ENCODE measurements at regions not wholly inside any gene's neighbourhood (a gene's known extent, or its start where the extent isn't known, plus 50 kb on each side); places are given as distances from the start of the nearest gene placed in this dataset.

DNA sequence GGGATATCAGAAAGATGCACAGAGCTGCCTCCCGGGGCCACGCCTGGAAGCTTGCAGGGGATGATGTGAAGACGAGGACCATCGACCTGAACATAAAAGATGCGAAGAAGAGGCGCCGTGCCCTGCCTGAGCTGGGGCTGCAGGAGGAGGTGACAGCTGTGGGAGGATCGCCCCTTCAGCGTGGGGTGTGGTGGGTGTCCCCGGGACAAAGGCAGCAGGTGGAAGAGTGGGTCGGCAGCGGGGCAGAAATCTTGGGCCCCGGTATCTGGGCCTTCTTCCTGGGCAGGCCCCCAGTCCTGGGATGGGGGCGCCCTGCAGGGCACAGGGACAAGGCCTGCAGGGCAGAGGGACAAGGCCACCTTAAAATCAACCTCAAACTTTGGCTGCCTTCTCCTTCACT lies 134.9 kb downstream of the OR13A1 start:
- ChIA-PET POLR2A (no interaction called here), CTCF (no interaction called here)
- no peak for DNase-seq
- no peaks in the 10 kb centered on the region for H3K9me3 Mint-ChIP-seq
- no peaks in the 10 kb centered on the region for H3K36me3 Mint-ChIP-seq (ENCODE audit: low read depth)
- peaks cover 5% of the 10 kb centered on the region for H3K27me3 Mint-ChIP-seq
- no peaks in the 10 kb centered on the region for H3K4me1 Mint-ChIP-seq
- no peak overlapping the region for H3K4me3 Mint-ChIP-seq
- H3K27ac Mint-ChIP-seq: no peak overlapping the region

DNA sequence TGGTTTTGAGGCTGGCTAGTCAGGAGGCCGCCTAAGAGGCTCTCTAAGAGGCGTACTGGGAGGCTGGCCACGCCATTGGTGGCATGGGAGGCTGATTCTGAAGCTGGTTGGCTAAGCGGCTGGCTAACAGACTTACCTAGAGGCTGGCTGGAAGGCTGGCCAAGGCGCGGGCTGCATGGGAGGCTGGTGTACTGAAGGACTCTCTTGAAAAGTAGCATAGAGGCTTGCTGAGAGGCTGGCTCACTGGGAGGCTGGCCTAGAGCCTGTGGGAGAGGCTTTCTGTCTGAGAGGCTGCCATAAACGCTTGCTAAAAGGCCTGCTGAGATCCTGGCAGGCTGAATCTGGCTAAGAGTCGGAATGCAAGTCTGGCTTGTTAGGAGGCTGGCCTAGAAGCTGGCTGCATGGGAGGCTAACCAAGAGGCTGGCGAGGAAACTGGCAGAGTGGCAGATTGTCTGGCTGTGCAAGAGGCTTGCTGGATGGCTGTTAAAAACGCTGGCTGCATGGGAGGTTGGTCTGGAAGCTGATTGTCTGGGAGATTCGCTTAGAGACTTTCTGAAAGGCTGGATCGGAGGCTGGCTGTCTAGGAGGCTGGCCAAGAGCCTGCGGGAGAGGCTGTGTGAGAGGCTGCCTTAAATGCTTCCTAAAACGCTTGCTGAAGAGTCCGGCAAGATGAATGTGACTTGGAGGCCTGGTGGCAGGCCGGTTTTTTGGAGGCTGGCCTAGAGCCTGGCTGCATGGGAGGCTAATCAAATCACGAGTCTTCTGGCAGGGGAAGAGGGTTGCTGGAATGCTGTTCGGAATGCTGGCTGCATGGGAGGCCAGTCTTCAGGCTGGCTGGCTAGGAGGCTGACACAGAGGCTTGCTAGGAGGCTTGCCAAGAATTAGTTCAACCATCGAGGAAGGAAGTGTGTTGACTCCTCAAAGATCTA lies 134.2 kb downstream of the OR13A1 start:
- no peaks in the 10 kb centered on the region for H3K9me3 Mint-ChIP-seq
- POLR2A ChIA-PET: no interaction called here

DNA sequence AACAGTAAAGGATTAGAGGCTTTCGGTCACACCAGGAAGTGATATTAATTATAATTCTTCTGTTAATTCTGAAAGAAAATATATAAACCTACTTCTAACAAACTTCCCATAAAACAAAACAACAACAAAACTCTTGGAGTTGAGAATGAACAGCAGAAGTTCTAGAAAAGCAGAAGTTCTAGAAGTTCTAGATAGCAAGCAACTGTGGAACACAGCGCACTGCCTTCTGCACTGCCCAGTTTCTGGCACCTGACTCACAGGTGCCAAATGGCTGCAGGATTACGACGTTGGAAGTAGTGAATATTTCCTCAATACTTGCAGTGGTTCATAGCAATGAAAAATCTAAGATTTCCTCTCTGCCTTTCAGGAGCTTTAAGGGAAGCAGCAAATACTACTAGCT lies 132.2 kb downstream of the OR13A1 start:
- ChIA-PET POLR2A (no interaction called here), CTCF (no interaction called here)
- H3K4me1 Mint-ChIP-seq: no peaks in the 10 kb centered on the region
- no peak overlapping the region for H3K4me3 Mint-ChIP-seq
- H3K27ac Mint-ChIP-seq: no peak overlapping the region
- no peak for DNase-seq
- no peaks in the 10 kb centered on the region for H3K27me3 Mint-ChIP-seq
- H3K9me3 Mint-ChIP-seq: no peaks in the 10 kb centered on the region
- no peaks in the 10 kb centered on the region for H3K36me3 Mint-ChIP-seq (ENCODE audit: low read depth)

More for the DNA sequence above, 134.2 kb downstream of the OR13A1 start:
- Mint-ChIP-seq H3K36me3 (ENCODE audit: low read depth) (no peaks in the 10 kb centered on the region), H3K4me3 (no peak overlapping the region), H3K27me3 (peaks cover 5% of the 10 kb centered on the region), H3K4me1 (no peaks in the 10 kb centered on the region), H3K27ac (no peak overlapping the region)
- DNase-seq: no peak
- CTCF ChIA-PET: no interaction called here

DNA sequence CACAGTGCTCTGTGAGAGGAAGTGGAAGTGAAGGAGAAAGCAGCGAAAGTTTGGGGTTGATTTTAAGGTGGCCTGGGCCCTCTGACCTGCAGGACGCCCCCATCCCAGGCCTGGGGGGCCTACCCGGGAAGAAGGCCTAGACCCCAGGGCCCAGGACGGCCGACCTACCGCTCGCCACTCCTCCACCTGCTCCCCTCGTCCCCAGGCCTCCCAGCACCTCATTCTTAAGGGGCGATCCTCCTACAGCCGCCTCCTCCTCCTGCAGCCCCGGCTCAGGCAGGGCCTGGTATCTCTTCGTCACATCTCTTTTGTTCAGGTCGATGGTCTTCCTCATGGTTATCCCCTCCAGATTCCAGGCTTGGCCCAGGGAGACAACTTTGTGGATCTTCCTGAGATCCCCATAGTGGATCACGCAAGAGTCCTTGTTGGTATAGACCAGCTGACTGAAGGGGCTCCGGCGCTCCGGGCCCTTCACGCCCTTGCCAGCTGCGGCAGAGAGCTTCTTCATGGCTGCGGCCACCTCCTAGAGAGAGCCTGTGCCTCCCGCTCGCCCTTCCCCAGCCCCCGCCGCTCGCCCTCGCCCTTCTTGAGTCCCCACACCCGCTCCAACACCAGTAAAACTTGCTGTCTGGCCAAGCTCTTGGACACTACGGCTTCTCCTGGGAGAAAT lies 117.5 kb downstream of the OR13A1 start:
- no peaks in the 10 kb centered on the region for H3K9me3 Mint-ChIP-seq
- H3K4me3 Mint-ChIP-seq: no peak overlapping the region
- no peaks in the 10 kb centered on the region for H3K4me1 Mint-ChIP-seq
- H3K27ac Mint-ChIP-seq: no peak overlapping the region
- POLR2A ChIA-PET: no interaction called here
- DNase-seq: no peak
- CTCF ChIA-PET: no interaction called here
- no peaks in the 10 kb centered on the region for H3K36me3 Mint-ChIP-seq (ENCODE audit: low read depth)
- H3K27me3 Mint-ChIP-seq: peaks cover 12% of the 10 kb centered on the region

DNA sequence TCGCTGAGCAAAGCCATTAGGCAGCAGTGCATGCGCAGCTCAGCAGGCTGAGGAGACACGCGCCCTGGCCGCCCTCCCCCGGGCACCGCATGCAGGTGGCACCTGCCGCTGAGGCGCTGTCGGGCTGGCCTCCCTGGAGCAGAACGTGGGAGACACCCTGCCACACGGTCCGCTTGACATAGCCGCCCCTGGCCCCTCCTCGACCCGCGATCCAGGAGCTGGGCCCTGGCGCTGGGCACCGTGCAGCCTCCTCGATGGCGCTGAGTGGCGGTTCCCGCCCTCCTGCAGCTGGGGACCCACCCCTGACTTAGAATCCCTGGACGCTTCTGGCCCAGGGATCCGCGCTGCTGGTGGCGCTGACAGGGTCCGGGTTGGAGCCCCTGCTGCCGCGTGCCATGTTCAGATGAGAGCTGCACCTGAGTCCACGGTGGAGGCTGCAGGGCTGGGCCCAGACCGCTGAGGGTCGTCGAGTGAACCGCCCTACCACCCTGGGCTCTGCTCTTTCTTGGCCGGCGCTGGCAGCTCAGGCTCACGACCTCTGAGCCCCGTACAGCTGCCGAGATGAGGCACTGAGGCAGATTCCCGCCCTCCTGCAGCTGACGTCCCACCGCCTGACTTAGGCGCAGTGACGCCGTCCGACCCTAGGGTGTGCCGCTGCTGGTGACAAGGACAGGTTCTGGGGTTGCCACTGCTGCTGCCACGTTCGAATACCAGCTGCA lies 116.8 kb downstream of the OR13A1 start:
- H3K4me1 Mint-ChIP-seq: no peaks in the 10 kb centered on the region
- no peak for DNase-seq
- H3K27me3 Mint-ChIP-seq: peaks cover 13% of the 10 kb centered on the region
- no peaks in the 10 kb centered on the region for H3K9me3 Mint-ChIP-seq
- H3K36me3 Mint-ChIP-seq (ENCODE audit: low read depth): no peaks in the 10 kb centered on the region
- H3K4me3 Mint-ChIP-seq: no peak overlapping the region
- H3K27ac Mint-ChIP-seq: no peak overlapping the region
- CTCF ChIA-PET: no interaction called here
- POLR2A ChIA-PET: no interaction called here

DNA sequence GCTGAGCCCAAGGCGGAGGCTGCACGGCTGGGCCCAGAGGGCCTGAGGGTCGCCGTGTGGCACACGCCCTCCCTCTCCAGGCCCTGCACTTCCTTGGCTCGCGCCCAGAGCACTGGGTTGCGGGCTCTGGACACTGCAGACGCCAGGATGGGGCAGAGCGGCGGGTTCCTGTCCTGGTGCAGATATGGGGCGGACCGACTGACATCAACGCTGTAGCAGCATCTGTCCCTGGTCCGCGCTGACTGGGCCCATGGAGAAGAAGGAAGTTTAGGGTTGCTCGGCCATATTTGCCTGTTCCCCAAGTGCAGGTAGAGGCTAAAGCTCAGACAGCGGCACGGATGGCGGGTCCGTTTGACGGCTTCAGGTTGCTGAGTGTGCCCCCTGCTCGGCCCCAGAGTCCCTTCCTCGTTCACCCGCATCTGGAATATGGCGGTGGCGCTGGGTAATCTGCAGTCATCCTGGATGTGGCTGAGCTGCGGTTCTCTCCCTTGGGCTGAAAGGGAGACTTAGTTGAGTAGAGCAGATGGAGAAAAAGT lies 116.1 kb downstream of the OR13A1 start:
- Mint-ChIP-seq H3K36me3 (ENCODE audit: low read depth) (no peaks in the 10 kb centered on the region), H3K4me1 (no peaks in the 10 kb centered on the region), H3K4me3 (no peak overlapping the region), H3K9me3 (no peaks in the 10 kb centered on the region), H3K27me3 (peaks cover 12% of the 10 kb centered on the region), H3K27ac (no peak overlapping the region)
- CTCF ChIA-PET: no interaction called here
- DNase-seq: no peak
- POLR2A ChIA-PET: no interaction called here

DNA sequence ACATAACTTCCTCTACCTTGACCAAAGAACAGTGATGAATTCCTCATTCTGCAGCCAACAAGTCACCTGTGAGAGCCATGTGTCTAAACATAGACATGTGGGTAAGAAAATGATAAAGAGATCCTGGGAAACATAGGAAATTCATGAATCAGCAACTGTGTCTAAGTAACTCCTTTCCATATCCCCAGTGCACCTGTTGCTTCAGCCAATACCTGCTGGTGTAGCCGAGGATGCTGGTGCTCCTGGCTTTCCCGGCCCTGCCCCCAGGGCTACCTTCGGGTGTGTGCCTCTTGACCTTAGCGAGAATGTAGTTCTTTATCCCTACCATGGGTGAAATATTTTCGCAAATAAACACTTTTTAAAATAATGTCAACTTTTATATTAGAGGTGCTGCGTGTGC lies 114.1 kb downstream of the OR13A1 start:
- CTCF ChIA-PET: no interaction called here
- Mint-ChIP-seq H3K4me1 (no peaks in the 10 kb centered on the region), H3K36me3 (ENCODE audit: low read depth) (no peaks in the 10 kb centered on the region), H3K27me3 (peaks cover 12% of the 10 kb centered on the region), H3K9me3 (no peaks in the 10 kb centered on the region), H3K4me3 (no peak overlapping the region), H3K27ac (no peak overlapping the region)
- no peak for DNase-seq
- POLR2A ChIA-PET: no interaction called here

DNA sequence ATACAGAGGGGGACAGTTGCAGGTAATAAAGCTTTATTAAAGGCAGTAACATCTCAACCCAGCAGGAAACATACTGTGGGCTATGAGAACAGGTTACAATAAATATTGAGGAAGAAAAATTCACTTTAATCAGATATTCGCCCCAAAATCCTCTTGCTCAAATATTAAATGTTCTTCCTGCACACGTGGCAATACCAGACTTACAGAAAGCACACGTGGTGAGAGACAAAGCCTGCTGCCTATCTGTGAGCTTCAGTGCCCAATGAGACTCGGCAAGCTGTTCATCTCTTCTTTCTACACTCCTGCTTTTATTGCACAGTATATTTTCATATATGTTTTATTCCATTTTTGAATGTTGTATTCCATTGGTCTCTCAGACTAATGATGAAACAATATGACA lies 113.2 kb downstream of the OR13A1 start:
- H3K36me3 Mint-ChIP-seq (ENCODE audit: low read depth): no peaks in the 10 kb centered on the region
- no peaks in the 10 kb centered on the region for H3K9me3 Mint-ChIP-seq
- no peak overlapping the region for H3K4me3 Mint-ChIP-seq
- CTCF ChIA-PET: no interaction called here
- DNase-seq: no peak
- H3K27ac Mint-ChIP-seq: no peak overlapping the region
- H3K27me3 Mint-ChIP-seq: peaks cover 12% of the 10 kb centered on the region
- POLR2A ChIA-PET: no interaction called here
- H3K4me1 Mint-ChIP-seq: no peaks in the 10 kb centered on the region

DNA sequence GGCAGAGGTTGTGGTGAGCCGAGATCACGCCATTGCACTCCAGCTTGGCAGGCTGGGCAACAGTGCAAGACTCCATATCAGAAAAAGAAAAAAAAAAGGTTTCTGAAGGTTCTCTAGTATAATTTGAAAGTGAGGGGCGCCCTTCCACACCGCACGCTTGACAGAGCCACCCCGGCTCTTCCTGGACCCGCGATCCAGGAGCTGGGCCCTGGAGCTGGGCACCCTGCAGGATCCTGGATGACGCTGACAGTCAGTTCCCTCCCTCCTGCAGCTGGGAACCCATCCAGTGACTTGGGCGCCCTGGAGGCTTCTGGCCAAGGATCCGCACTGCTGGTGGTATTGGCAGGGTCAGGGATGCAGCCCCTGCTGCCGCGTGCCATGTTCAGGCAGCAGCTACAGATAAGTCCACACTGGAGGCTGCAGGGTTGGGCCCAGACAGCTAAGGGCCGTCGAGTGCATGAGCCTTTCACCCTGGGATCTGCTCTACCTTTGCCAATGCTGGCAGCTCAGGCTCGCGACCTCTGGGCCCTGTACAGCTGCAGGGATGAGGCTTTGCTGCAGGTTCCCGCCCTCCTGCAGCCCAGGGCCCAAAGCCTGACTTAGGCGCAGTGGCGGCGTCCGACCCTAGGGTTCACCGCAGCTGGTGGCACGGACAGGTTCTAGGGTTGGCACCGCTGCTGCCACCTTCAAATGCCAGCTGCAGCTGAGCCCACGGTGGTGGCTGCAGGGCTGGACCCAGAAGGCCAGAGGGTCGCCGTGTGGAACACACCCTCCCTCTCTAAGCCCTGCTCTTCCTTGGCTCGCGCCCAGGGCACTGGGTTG lies 110.2 kb downstream of the OR13A1 start:
- H3K4me1 Mint-ChIP-seq: no peaks in the 10 kb centered on the region
- POLR2A ChIA-PET: interaction anchor here (0.6 kb wide), 1 partner anchor 34 kb away, joined by 5 read pairs; no protein-coding TSS in a partner anchor
- H3K27me3 Mint-ChIP-seq: peaks cover 18% of the 10 kb centered on the region
- CTCF ChIA-PET: no interaction called here
- no peak overlapping the region for H3K4me3 Mint-ChIP-seq
- no peaks in the 10 kb centered on the region for H3K36me3 Mint-ChIP-seq (ENCODE audit: low read depth)
- DNase-seq: no peak
- no peaks in the 10 kb centered on the region for H3K9me3 Mint-ChIP-seq
- no peak overlapping the region for H3K27ac Mint-ChIP-seq

DNA sequence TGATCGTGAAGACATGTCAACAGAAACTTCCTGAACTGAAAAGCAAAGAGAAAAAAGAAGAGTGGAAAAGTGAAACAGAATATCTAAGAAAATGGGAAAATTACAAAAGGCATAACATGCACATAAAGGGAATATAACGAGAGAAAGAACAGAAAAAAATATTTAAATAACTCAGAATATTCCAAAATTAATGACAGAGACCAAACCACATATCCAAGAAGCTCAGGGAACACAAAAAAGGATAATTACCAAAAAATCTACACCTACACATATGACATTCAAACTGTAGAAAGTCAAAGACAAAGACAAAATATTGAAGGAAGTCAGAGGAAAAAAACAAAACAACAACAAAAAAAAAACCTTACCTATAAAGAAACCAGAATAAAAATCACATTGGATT lies 105.5 kb downstream of the OR13A1 start:
- H3K36me3 Mint-ChIP-seq (ENCODE audit: low read depth): no peaks in the 10 kb centered on the region
- H3K27ac Mint-ChIP-seq: no peak overlapping the region
- ChIA-PET POLR2A (no interaction called here), CTCF (no interaction called here)
- H3K9me3 Mint-ChIP-seq: no peaks in the 10 kb centered on the region
- no peaks in the 10 kb centered on the region for H3K4me1 Mint-ChIP-seq
- H3K27me3 Mint-ChIP-seq: peaks cover 27% of the 10 kb centered on the region
- no peak for DNase-seq
- H3K4me3 Mint-ChIP-seq: no peak overlapping the region

DNA sequence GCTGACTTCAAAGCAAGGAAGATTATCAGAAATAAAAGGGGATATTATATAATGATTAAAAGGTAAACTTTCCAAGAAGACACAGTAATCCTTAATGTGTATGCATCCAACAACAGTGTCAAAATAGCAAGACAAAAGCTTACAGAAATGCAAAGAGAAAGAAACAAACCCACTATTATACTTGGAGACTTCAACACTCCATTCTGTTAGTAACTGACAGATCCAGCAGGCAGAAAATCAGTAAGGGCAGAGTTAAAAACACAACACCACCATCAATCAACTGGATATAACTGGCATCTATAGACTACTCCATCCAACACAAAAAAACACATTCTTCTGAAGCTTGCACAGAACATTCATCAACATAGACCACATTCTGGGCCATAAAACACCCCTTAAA lies 103.8 kb downstream of the OR13A1 start:
- ChIA-PET POLR2A (no interaction called here), CTCF (no interaction called here)
- Mint-ChIP-seq H3K9me3 (no peaks in the 10 kb centered on the region), H3K4me1 (no peaks in the 10 kb centered on the region), H3K27me3 (peaks cover 27% of the 10 kb centered on the region), H3K36me3 (ENCODE audit: low read depth) (no peaks in the 10 kb centered on the region), H3K4me3 (no peak overlapping the region), H3K27ac (no peak overlapping the region)
- no peak for DNase-seq

DNA sequence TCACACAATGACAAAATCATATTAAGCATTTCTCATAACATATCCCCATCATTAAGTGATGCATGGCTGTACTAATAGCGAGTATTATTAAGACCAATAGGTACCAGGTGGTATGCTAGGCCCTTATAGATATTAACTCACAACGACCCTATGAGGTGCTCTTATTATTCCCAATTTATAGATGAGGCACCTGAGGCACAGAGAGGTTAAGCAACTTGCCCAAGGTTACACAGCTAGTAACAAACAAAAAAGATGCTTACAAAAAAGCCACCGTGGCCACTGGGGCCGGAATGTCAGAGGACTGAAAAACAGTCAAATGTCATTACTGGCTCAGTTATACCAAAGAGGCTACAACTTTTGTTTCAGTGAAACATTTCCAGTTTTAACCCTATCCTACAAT lies 96.0 kb downstream of the OR13A1 start:
- POLR2A ChIA-PET: no interaction called here

More for the DNA sequence above, 96.0 kb downstream of the OR13A1 start:
- no peak for DNase-seq
- no peaks in the 10 kb centered on the region for H3K36me3 Mint-ChIP-seq (ENCODE audit: low read depth)
- CTCF ChIA-PET: interaction anchor here (2.6 kb wide), 1 partner anchor 15 kb away, joined by 8 read pairs; no protein-coding TSS in a partner anchor
- peaks cover 3% of the 10 kb centered on the region for H3K27me3 Mint-ChIP-seq
- H3K4me3 Mint-ChIP-seq: no peak overlapping the region
- H3K9me3 Mint-ChIP-seq: no peaks in the 10 kb centered on the region
- H3K4me1 Mint-ChIP-seq: no peaks in the 10 kb centered on the region
- no peak overlapping the region for H3K27ac Mint-ChIP-seq
